Endodermal cell (in vitro differentiated cells): ENCODE measurements at regions not wholly inside any gene's neighbourhood (a gene's known extent, or its start where the extent isn't known, plus 50 kb on each side); places are given as distances from the start of the nearest gene placed in this dataset.
"Not testable (repeated sequence)": the region's sequence is repeated elsewhere in the genome, so short reads cannot be mapped to it uniquely, and the experiment has no call there.

ENCODE experiments used
- DNase-seq: peaks from one replicate; pipeline ENCODE4 v3.0.0-alpha.2; 2017
- H3K27ac ChIP-seq: 2 replicates; pipeline ENCODE4 v1.5.1; 2013; ENCODE audit warnings: mild to moderate bottlenecking, low read depth, low read length, moderate library complexity
- H3K27me3 ChIP-seq: 2 replicates; pipeline ENCODE4 v1.6.1; 2013; ENCODE audit warnings: mild to moderate bottlenecking, low read length, moderate library complexity; ENCODE audit not compliant: insufficient read depth, control insufficient read depth, poor library complexity, severe bottlenecking
- H3K36me3 ChIP-seq: 2 replicates; pipeline ENCODE4 v1.7.0; 2013; ENCODE audit warnings: mild to moderate bottlenecking, low read length, moderate library complexity; ENCODE audit not compliant: control insufficient read depth, insufficient read depth
- H3K4me1 ChIP-seq: one replicate; pipeline ENCODE4 v1.7.0; 2013; ENCODE audit warnings: low read length; ENCODE audit not compliant: control insufficient read depth, insufficient read depth
- H3K4me3 ChIP-seq: 2 replicates; pipeline ENCODE4 v1.5.1; 2013; ENCODE audit warnings: mild to moderate bottlenecking, low read length, moderate library complexity
- H3K9ac ChIP-seq: 2 replicates; pipeline ENCODE4 v1.6.1; 2013; ENCODE audit warnings: mild to moderate bottlenecking, low read length, moderate library complexity; ENCODE audit not compliant: poor library complexity, severe bottlenecking; ENCODE audit errors: extremely low read depth
- H3K9me3 ChIP-seq: 2 replicates; pipeline ENCODE4 v1.6.1; 2013; ENCODE audit warnings: mild to moderate bottlenecking, low read length, moderate library complexity; ENCODE audit not compliant: control insufficient read depth
- H3K27ac Mint-ChIP-seq: 2 replicates; pipeline ENCODE4 v1.8.0; 2020; ENCODE audit warnings: mixed read lengths
- H3K27me3 Mint-ChIP-seq: 2 replicates; pipeline ENCODE4 v1.8.0; 2021; ENCODE audit warnings: mild to moderate bottlenecking, mixed read lengths; ENCODE audit not compliant: insufficient read depth
- H3K36me3 Mint-ChIP-seq: 2 replicates; pipeline ENCODE4 v1.8.0; 2020; ENCODE audit warnings: low read depth, mixed read lengths
- H3K4me1 Mint-ChIP-seq: 2 replicates; pipeline ENCODE4 v1.8.0; 2020; ENCODE audit warnings: mixed read lengths
- H3K4me3 Mint-ChIP-seq: 2 replicates; pipeline ENCODE4 v1.8.0; 2020; ENCODE audit warnings: mild to moderate bottlenecking, moderate library complexity, mixed read lengths
- H3K9me3 Mint-ChIP-seq: 2 replicates; pipeline ENCODE4 v1.8.0; 2020; ENCODE audit warnings: mild to moderate bottlenecking, mixed read lengths
- WGBS, 2 experiments: methylation state at CpG; one replicate each; pipeline versions ENCODE4 v1.1.5 to v1.1.7; 2013; ENCODE audit warnings: missing lambda C conversion rate in 2 of 2, mixed read lengths in 1 of 2; ENCODE audit not compliant: insufficient coverage in 1 of 2, insufficient read length in 1 of 2; 5-methylcytosine and 5-hydroxymethylcytosine counted together
- TF ChIP-seq, protein P1 (sequence below): fragments of 200-600 bp; sonication (generic); conservative IDR thresholded peaks from 2 replicates; pipeline ENCODE4 v1.5.0; 2021; ENCODE audit warnings: antibody characterized with exemption, mild to moderate bottlenecking

DNA sequence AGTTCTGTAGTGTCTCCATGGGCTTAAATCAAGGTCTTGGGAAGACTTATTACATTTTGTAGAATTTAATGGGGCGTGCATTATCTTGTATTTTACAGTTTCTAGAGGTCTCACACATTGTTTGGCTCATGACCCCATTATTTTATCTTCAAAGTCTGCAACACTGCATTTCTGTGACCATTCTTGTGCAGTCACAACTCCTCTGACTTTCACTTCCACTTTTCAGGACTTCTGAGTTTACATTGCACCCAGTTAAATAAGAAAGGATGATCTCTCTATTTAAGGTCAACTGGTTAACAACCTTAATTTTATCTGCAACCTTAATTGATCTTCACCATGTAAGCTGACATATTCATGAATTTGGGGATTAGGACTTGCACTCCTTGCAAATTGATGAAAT lies 1186.6 kb downstream of the MRPL39 start:
- no peak overlapping the region for H3K27ac Mint-ChIP-seq
- Histone ChIP-seq H3K36me3 (no peaks in the 10 kb centered on the region), H3K9me3 (peaks cover 21% of the 10 kb centered on the region), H3K4me3 (no peak overlapping the region), H3K9ac (no peak overlapping the region), H3K27ac (no peak overlapping the region), H3K27me3 (no peaks in the 10 kb centered on the region), H3K4me1 (no peaks in the 10 kb centered on the region)
- TF ChIP-seq, protein P1, sequence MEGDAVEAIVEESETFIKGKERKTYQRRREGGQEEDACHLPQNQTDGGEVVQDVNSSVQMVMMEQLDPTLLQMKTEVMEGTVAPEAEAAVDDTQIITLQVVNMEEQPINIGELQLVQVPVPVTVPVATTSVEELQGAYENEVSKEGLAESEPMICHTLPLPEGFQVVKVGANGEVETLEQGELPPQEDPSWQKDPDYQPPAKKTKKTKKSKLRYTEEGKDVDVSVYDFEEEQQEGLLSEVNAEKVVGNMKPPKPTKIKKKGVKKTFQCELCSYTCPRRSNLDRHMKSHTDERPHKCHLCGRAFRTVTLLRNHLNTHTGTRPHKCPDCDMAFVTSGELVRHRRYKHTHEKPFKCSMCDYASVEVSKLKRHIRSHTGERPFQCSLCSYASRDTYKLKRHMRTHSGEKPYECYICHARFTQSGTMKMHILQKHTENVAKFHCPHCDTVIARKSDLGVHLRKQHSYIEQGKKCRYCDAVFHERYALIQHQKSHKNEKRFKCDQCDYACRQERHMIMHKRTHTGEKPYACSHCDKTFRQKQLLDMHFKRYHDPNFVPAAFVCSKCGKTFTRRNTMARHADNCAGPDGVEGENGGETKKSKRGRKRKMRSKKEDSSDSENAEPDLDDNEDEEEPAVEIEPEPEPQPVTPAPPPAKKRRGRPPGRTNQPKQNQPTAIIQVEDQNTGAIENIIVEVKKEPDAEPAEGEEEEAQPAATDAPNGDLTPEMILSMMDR: no peak
- WGBS, 2 experiments: 6% methylated on average over 1 of the region's 1 CpG; no CpG with 5 or more reads in 1 of the 2 experiments
- DNase-seq: no peak
- peaks cover 14% of the 10 kb centered on the region for H3K27me3 Mint-ChIP-seq
- peaks cover 62% of the 10 kb centered on the region for H3K9me3 Mint-ChIP-seq
- H3K36me3 Mint-ChIP-seq: peaks cover 3% of the 10 kb centered on the region
- H3K4me1 Mint-ChIP-seq: no peaks in the 10 kb centered on the region
- no peak overlapping the region for H3K4me3 Mint-ChIP-seq

DNA sequence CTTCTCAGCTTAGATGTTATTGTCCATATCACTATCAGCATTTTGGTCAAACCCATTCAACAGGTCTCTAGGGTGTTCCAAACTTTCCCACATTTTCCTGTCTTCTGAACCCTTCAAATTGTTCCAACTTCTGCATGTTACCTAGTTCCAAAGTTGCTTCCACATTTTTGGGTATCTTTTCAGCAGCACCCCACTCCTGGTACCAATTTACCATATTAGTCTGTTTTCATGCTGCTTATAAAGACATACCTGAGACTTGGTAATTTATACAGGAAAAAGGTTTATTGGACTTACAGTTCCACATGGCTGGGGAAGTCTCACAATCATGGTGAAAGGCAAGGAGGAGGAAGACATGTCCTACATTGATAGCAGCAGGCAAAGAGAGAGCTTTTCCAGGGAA lies 1187.6 kb downstream of the MRPL39 start:
- peaks cover 68% of the 10 kb centered on the region for H3K9me3 Mint-ChIP-seq
- not testable (repeated sequence) for H3K36me3 Mint-ChIP-seq

DNA sequence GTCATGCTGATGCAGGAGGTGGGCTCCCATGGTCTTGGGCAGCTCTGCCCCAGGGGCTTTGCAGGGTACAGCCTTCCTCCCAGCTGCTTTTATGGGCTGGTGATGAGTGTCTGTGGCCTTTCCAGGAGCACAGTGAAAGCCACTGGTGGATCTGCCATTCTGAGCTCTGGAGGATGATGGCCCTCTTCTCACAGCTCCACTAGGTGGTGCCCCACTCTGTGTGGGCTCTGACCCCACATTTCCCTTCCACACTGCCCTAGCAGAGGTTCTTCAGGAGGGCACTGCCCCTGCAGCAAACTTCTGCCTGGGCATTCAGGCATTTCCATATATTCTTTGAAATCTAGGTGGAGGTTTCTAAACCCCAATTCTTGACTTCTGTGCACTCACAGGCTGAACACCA lies 1188.6 kb downstream of the MRPL39 start:
- Histone ChIP-seq H3K36me3 (no peaks in the 10 kb centered on the region), H3K27ac (no peak overlapping the region), H3K9ac (no peak overlapping the region), H3K4me1 (no peaks in the 10 kb centered on the region), H3K27me3 (no peaks in the 10 kb centered on the region), H3K4me3 (no peak overlapping the region), H3K9me3 (peaks cover 27% of the 10 kb centered on the region)
- no peak for DNase-seq
- Mint-ChIP-seq H3K9me3 (peaks cover 72% of the 10 kb centered on the region), H3K4me3 (no peak overlapping the region), H3K4me1 (no peaks in the 10 kb centered on the region), H3K36me3 (peaks cover 3% of the 10 kb centered on the region), H3K27ac (no peak overlapping the region), H3K27me3 (peaks cover 9% of the 10 kb centered on the region)
- TF ChIP-seq, protein P1: no peak

More for the DNA sequence above, 1187.6 kb downstream of the MRPL39 start:
- H3K4me1 Mint-ChIP-seq, H3K27ac Mint-ChIP-seq, H3K4me3 ChIP-seq, DNase-seq, H3K4me3 Mint-ChIP-seq, H3K4me1 ChIP-seq, H3K27me3 ChIP-seq, H3K27me3 Mint-ChIP-seq, H3K27ac ChIP-seq, H3K9ac ChIP-seq, H3K36me3 ChIP-seq: not testable (repeated sequence)
- peaks cover 27% of the 10 kb centered on the region for H3K9me3 ChIP-seq

DNA sequence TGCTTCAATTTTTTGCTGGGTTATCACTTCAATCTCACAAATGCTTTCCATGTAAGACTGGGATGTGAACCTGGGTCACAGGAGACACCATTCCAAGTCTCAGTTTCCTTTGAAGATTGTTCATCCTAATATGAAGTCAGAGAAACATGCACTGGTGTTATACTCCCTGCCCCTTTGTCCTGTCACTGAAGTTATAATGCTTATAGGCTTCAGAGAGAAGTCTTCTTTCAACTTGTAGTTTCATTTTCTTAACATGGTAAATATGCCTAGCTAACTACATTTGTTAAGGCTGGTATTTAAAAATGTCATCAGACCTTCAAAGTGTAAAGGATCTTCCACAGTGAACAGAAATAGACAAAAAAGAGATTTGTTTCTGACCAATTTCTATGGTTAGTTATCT lies 1195.9 kb downstream of the MRPL39 start:
- H3K36me3 Mint-ChIP-seq: no peaks in the 10 kb centered on the region
- H3K9me3 Mint-ChIP-seq: peaks cover 45% of the 10 kb centered on the region

More for the DNA sequence above, 1195.9 kb downstream of the MRPL39 start:
- no peak for DNase-seq
- Histone ChIP-seq H3K27ac (no peak overlapping the region), H3K4me1 (no peaks in the 10 kb centered on the region), H3K9ac (no peak overlapping the region), H3K4me3 (no peak overlapping the region), H3K9me3 (peaks cover 15% of the 10 kb centered on the region), H3K27me3 (no peaks in the 10 kb centered on the region), H3K36me3 (no peaks in the 10 kb centered on the region)
- no peak overlapping the region for H3K4me3 Mint-ChIP-seq
- no peaks in the 10 kb centered on the region for H3K4me1 Mint-ChIP-seq
- no peaks in the 10 kb centered on the region for H3K27me3 Mint-ChIP-seq
- H3K27ac Mint-ChIP-seq: no peak overlapping the region
- TF ChIP-seq, protein P1: no peak
